Fibroblast of skin of scalp (primary cell): ENCODE measurements at regions not wholly inside any gene's neighbourhood (a gene's known extent, or its start where the extent isn't known, plus 50 kb on each side); places are given as distances from the start of the nearest gene placed in this dataset.
"Not testable (repeated sequence)": the region's sequence is repeated elsewhere in the genome, so short reads cannot be mapped to it uniquely, and the experiment has no call there.

ENCODE experiments used
- DNase-seq: peaks from one replicate; pipeline ENCODE4 v3.0.0-alpha.2; 2013

GRCh38 chr17:22266231-22266630, 573.9 kb downstream of the KCNJ18 start:
- DNase-seq, result no peak

DNA sequence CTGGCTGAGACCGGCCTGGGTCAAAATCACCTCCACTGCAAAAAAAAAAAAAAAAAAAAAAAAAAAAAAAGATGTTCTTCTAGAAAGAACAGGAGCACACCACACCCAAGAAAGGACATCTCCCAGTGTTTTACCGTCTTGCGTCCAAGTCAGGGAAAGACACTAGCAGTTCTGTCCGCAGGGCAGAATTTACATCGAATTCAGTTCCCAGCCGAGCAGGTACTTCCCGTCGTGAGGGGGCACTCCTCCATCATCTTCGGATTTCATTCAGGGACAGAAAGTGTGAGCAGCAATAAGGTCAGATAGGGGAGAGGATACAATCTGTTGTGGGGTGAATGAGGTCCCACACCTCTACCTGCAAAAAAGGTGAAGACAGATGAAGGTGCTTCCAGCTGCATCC, 574.7 kb downstream of the KCNJ18 start:
- no peak for DNase-seq

- no peak for DNase-seq
These were observed 576.0 kb downstream of the KCNJ18 start for GRCh38 chr17:22268214-22268911.

GRCh38 chr17:22268912-22269220, 576.5 kb downstream of the KCNJ18 start:
- no peak for DNase-seq

DNA sequence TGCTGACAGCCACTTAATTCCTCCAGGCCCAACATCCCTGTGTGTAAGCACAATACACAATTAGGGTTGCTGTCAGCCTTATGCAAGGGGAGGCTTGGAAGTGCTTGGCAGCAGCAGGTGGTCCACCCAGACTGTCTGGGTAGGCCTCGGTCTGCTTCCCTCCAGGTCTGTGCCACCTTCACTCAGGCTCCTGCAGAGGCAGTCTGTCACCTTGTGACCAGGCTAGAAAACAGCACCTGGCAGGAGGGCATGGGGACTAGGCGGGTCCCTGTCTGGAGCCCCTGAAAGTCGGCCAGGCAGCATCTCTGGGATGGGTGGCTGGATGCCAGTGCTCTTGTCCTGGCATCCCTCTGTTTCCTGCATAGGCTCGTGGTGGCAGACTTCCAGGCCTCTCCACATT, 578.1 kb downstream of the KCNJ18 start:
- no peak for DNase-seq

DNA sequence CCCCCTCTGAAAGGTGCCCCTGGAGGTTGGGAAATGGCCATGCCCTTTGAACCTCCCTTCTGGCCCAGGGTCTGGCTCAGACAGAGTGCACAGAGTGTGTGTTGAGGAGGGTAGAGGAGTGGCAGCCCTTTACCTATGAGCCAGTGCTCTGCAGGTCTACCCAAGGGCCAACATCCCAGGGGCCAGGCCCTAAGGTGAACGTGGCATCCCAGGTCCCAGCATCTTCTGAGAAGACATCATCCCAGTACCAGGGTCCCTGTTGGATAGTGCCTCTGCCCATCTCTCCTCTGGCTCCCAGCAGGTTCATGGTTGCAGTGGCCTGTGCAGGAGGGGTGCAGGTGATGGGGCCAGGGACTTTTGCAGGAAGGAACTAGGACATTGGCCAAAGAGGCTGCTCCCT, 578.5 kb downstream of the KCNJ18 start:
- not testable (repeated sequence) for DNase-seq

GRCh38 chr17:22272363-22273146, 580.2 kb downstream of the KCNJ18 start:
- no peak for DNase-seq

- DNase-seq, result no peak
These were observed 581.0 kb downstream of the KCNJ18 start for GRCh38 chr17:22273308-22273707.

DNA sequence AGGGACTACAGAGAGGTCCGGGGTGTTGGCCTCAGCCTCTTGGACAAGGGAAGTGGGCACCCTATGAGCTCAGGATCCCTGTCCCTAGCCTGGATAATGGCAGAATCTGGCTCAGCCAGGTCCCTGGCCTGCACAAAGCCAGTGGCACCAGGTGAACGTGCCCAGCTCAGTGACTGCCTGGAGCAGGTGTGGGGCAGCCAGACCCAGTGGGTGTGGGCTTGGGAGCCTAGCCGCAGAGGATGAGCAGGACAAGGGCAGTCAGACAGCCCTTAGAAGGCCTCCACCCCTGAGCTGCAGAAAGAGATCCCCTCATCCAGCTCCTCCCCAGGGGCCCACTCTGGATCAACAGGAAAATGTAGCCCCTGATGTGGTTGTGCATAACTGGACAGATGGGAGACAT, 585.3 kb downstream of the KCNJ18 start:
- no peak for DNase-seq

GRCh38 chr17:22278302-22279275, 586.3 kb downstream of the KCNJ18 start:
- no peak for DNase-seq

DNA sequence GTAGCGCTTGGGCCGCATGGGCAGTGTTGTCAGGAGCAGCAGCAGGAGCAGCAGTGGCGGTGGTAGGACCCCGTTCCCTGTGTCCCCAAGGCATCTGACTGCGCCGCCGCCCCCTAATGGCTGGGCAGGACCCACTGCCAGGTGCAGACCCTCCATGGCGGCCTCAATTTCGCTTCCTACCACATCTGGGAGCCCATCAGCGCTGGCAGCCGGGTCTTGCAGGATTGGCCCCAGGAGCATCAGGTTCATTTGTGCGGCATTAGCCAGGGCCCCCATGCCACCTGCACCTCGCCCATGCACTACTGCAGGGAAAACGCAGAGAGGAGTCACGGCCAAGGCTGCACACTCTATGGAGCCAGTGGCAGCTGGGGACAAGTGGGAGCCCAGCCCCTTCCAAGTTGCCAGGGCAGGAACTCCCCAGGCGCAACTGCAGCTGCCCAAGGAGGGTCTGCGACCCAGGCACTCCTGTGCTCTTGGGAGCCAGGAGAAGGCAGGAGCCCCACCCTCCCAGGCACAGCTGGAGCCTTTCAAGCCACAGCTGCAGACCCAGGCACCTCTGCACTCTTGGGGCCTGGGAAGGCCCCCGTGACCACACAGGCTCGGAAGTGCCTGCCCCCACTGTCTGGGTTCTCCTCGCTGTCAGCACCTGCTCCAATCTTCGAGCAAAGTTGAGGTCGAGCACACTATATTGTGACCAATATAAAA, 594.2 kb downstream of the KCNJ18 start:
- no peak for DNase-seq

GRCh38 chr17:22298484-22298951, 606.2 kb downstream of the KCNJ18 start:
- not testable (repeated sequence) for DNase-seq

GRCh38 chr17:22300177-22300576, 607.9 kb downstream of the KCNJ18 start:
- DNase-seq, result no peak

GRCh38 chr17:22300731-22301352, 608.5 kb downstream of the KCNJ18 start:
- DNase-seq, result no peak

DNA sequence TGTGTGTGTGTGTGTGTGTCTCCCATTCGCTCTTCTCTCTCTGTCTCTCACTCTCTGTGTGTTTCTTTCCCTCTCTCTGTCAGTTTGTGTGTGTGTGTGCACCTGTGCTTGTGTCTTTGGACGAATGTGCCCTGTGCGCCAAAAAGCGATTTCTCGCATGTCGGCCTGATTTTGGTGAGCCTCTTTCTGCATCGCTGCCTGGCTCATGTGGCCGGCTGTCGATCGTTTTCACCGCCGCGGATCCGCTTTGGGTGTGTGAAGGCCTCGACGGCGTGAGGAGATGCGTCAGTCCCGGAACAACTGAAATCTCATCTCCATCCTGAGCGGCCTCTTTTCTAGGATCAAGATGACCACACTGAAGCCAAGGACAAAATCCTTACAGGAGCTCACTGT, 609.0 kb downstream of the KCNJ18 start:
- DNase-seq, result no peak

DNA sequence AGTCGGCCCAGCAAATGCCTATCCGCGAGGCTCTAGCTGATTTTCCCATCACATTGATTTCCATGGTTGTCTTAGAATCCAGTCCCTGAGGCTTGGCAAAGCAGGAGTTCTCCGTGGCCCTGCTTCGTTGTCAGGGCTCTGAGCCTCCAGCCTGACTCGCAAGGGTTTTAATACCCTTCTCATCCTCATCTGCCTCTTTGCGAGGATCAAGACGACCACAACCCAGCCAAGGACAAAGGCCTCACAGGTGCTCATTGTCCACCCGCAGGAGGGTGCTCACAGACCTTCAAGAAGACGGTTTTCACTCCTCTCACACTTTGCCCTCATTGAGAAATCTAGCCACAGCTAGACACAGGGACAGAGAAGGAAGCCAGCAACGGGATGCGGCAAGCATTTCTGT, 610.8 kb downstream of the KCNJ18 start:
- DNase-seq, result no peak

DNA sequence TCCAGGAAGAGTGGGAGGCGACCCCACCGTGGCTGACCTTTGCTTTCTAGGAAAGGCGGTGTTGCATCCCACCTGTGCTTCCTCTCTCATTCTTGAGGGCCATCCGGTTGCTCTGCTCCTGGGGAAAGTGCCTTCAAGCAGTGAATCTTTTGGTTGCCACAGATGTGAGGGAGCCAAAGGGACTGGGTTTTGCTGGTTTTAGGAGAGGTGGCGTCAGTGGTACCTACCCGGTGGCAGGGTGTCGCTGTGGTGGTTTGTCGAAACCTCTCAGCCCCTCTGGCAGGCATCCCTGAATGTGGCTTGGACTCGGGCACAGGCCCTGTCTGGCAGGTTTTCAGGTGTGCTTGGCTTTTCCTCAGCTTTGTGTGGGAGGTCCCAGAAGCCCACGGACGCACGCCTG, 611.5 kb downstream of the KCNJ18 start:
- DNase-seq, result no peak

DNA sequence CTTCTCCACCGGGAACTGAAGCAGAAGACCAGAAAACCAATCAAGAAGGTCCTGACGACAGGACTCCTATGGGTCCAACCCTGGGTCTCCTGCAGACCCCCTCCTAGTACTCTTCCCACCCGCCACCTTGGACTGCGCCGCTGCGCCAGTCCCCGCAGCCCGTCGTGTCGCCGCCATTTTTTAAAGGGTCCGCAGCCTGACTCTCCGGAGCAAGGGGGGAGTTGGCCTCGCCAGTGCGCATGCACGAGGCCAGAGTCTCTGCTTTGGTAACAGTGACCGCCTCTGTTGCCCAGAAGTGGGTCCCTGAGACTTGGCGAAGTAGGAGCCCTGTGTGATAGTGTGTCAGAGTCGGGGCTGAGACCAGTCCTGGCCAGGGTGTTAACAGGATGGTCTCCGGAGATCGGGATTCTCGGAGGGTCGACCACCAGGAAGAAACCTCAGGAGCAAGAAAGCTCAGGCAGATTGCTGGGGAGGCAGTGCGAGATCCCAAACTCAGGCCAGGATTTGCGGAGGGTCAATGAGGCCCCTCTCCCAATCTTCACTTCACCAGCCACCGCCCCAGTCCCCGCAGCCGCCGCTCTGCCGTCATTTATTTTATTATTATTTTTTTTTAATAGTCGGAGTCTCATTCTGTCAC, 612.5 kb downstream of the KCNJ18 start:
- DNase-seq, result no peak

DNA sequence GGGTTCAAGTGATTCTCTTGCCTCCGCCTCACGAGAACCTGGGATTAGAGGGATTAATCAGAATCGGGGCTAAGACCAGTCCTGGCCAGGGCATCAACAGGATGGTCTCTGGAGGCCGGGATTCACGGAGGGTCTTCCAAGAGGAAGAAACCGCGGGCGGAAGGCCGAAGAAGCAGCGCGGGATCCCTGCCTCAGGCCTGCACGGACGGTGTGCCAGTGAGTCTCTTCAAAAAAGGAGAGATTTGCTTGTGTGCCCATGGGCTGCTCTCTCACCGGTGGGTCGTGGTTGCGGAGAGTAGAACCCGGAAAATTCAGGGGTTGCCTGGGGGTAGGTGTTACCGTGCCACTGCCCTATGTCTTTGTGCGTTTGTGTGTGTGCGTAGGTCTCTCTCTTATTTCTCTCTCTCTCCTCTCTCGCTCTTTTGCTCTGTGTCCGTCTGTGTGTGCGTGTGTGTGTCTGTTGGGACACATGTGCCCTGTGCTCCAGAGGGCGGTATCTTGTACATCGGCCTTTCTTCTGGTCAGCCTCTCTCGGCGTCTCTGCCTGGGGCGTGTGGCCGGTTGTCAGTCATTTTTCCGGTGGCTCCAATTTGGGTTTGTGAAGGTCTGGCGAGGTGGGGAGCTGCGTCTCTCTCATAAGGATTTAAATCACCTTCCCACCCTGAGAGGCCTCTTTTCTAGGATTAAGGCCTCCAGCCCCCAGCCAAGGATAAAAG, 613.2 kb downstream of the KCNJ18 start:
- no peak for DNase-seq

DNA sequence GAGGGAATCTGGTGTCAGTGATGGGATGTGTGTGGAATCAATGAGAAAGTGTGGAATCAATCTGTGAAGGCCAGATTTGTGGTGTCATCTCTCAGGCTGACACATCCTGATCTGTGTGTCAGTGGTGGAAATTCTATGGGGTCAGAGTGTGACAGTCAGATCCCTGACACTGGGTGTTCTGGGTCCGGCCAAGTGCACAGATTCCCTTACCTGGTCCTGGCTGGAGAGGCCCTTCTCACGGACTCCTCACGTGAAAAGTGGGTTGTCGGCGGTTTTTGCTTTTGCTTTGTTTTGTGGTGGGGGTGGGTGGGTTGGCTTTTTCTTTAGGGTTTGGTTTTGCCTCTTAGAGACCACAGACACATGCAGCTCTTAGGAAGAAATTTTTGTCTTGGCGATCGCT, 618.0 kb downstream of the KCNJ18 start:
- DNase-seq, result not testable (repeated sequence)
